ENCODE measurements at regions not wholly inside any gene's neighbourhood (a gene's known extent, or its start where the extent isn't known, plus 50 kb on each side); places are given as distances from the start of the nearest gene placed in this dataset.

GRCh38 chr4:81891005-81891996, 419.6 kb upstream of the RASGEF1B start:
- ChIA-PET CTCF (ENCODE audit: partially characterized antibody) (interaction anchor here (0.7 to 1.1 kb wide), 3 partner anchors 9 to 23 kb away, joined by 3 read pairs; no protein-coding TSS in a partner anchor), POLR2A (ENCODE audit: partially characterized antibody) (no interaction called here)
- Histone ChIP-seq H3K4me1 (replicated peaks in 1 of 4; ENCODE audit: control insufficient read depth in 3 of 4, insufficient read depth in 4 of 4, low read length in 3 of 4) (peaks cover 0 to 6% (median 4%) of the 10 kb centered on the region in 4 experiments; a peak in 2 of 7 replicates), H3K27ac (ENCODE audit: low read depth, low read length) (no peak overlapping the region), H3K23ac (ENCODE audit: insufficient read length) (no peak overlapping the region), H3K36me3 (ENCODE audit: control insufficient read depth in 2 of 4, insufficient read depth in 4 of 4, low read length in 3 of 4) (no peaks in the 10 kb centered on the region), H3K4ac (replicated peaks; ENCODE audit: insufficient read length, low read depth, low read length) (no peak overlapping the region), H2BK15ac (ENCODE audit: low read length) (no peak overlapping the region), H3K9me3 (ENCODE audit: insufficient read depth in 2 of 2, low read depth in 1 of 2, low read length in 1 of 2) (no peaks in the 10 kb centered on the region), H3K14ac (ENCODE audit: insufficient read length) (no peak overlapping the region), H4K20me1 (replicated peaks in 1 of 2; ENCODE audit: control insufficient read depth in 1 of 2, insufficient read depth in 2 of 2, low read length in 2 of 2) (no peaks in the 10 kb centered on the region), H2AFZ (ENCODE audit: low read length) (no peak overlapping the region), H3K4me2 (ENCODE audit: insufficient read depth in 1 of 2, low read depth in 2 of 2, low read length in 2 of 2) (no peak overlapping the region), H2BK5ac (ENCODE audit: low read depth, low read length) (no peak overlapping the region), H3K23me2 (ENCODE audit: low read depth, low read length) (no peaks in the 10 kb centered on the region), H3K27me3 (replicated peaks in 1 of 4; ENCODE audit: control insufficient read depth in 3 of 4, extremely low read depth in 1 of 4, insufficient read depth in 3 of 4, low read length in 3 of 4) (no peaks in the 10 kb centered on the region), H3K56ac (replicated peaks; ENCODE audit: insufficient read length, low read depth, low read length) (no peak overlapping the region), H2BK120ac (replicated peaks; ENCODE audit: low read depth, low read length) (no peak overlapping the region), H3K18ac (ENCODE audit: extremely low read depth, low read length) (no peak overlapping the region), H4K5ac (ENCODE audit: insufficient read length, low read depth, low read length) (no peak overlapping the region), H3K79me1 (ENCODE audit: low read depth, low read length) (no peaks in the 10 kb centered on the region), H3K79me2 (ENCODE audit: control insufficient read depth in 1 of 2, insufficient read depth in 2 of 2, low read length in 2 of 2) (no peaks in the 10 kb centered on the region), H2AK5ac (ENCODE audit: low read depth, low read length) (no peak overlapping the region), H3K9ac (replicated peaks in 1 of 4; ENCODE audit: extremely low read depth in 1 of 4, low read depth in 3 of 4, low read length in 3 of 4) (no peak overlapping the region), H2BK12ac (ENCODE audit: low read depth, low read length) (no peak overlapping the region), H2BK20ac (ENCODE audit: low read length) (no peak overlapping the region), H4K91ac (replicated peaks; ENCODE audit: insufficient read length, low read length) (no peak overlapping the region), H3K4me3 (ENCODE audit: extremely low read depth in 1 of 4, insufficient read depth in 2 of 4, low read depth in 3 of 4, low read length in 4 of 4) (no peak overlapping the region), H4K8ac (ENCODE audit: extremely low read depth, insufficient read depth, low read length) (no peak overlapping the region)
- DNase-seq (ENCODE audit: low read depth in 1 of 2, low spot score in 2 of 2) (no peak), FAIRE-seq (no peak)
- TF ChIP-seq KDM5A (IDR thresholded peaks at IDR 0.05; ENCODE audit: low read length): no peak
- TF ChIP-seq RNF2 (IDR thresholded peaks at IDR 0.05; ENCODE audit: borderline replicate concordance, low read depth, low read length, missing control alignments, poor library complexity, severe bottlenecking): no peak
- no peak for TF ChIP-seq POLR2A (IDR thresholded peaks at IDR 0.05; ENCODE audit: control extremely low read depth in 1 of 2, low read depth in 2 of 2, low read length in 2 of 2)
- TF ChIP-seq BACH1 (IDR thresholded peaks at IDR 0.05; ENCODE audit: low read length): no peak
- no peak for TF ChIP-seq GTF2F1 (IDR thresholded peaks at IDR 0.05; ENCODE audit: borderline replicate concordance, low read depth, low read length)
- no peak for TF ChIP-seq TCF12 (IDR thresholded peaks at IDR 0.05; ENCODE audit: low read depth, low read length)
- WGBS, 2 experiments (ENCODE audit: extremely low coverage in 1 of 2, insufficient coverage in 1 of 2, insufficient read length in 1 of 2, insufficient replicate concordance in 2 of 2, low coverage in 1 of 2, low lambda C conversion rate in 2 of 2, missing lambda C conversion rate in 1 of 2): 65% methylated on average over 6 of the region's 7 CpGs; no CpG with 5 or more reads in 1 of the 2 experiments

Data from H1 (cell line).